ENCODE measurements at regions not wholly inside any gene's neighbourhood (a gene's known extent, or its start where the extent isn't known, plus 50 kb on each side); places are given as distances from the start of the nearest gene placed in this dataset.

GRCh38 chr22:48697694-48698276 is 1129.9 kb downstream of the BRD1 start:
- Histone ChIP-seq H3K4me3 (ENCODE audit: insufficient read depth, low read depth, low read length) (no peak overlapping the region), H3K36me3 (replicated peaks; ENCODE audit: control insufficient read depth, insufficient read depth, low read length) (no peaks in the 10 kb centered on the region), H3K27me3 (ENCODE audit: control insufficient read depth, insufficient read depth, low read length) (no peaks in the 10 kb centered on the region)
- DNase-seq: no peak

- Histone ChIP-seq H3K36me3 (replicated peaks; ENCODE audit: control insufficient read depth, insufficient read depth, low read length) (no peaks in the 10 kb centered on the region), H3K4me3 (ENCODE audit: insufficient read depth, low read depth, low read length) (no peak overlapping the region), H3K27me3 (ENCODE audit: control insufficient read depth, insufficient read depth, low read length) (no peaks in the 10 kb centered on the region)
- no peak for DNase-seq
These were observed 1130.5 kb downstream of the BRD1 start for GRCh38 chr22:48697223-48697622.

- no peak overlapping the region for H3K4me3 ChIP-seq (ENCODE audit: insufficient read depth, low read depth, low read length)
- no peaks in the 10 kb centered on the region for H3K36me3 ChIP-seq (replicated peaks; ENCODE audit: control insufficient read depth, insufficient read depth, low read length)
- no peak for DNase-seq
- H3K27me3 ChIP-seq (ENCODE audit: control insufficient read depth, insufficient read depth, low read length): no peaks in the 10 kb centered on the region
These were observed 1131.3 kb downstream of the BRD1 start for GRCh38 chr22:48696371-48696770.

GRCh38 chr22:48695731-48696305 is 1131.9 kb downstream of the BRD1 start:
- H3K27me3 ChIP-seq (ENCODE audit: control insufficient read depth, insufficient read depth, low read length): no peaks in the 10 kb centered on the region
- no peaks in the 10 kb centered on the region for H3K36me3 ChIP-seq (replicated peaks; ENCODE audit: control insufficient read depth, insufficient read depth, low read length)
- H3K4me3 ChIP-seq (ENCODE audit: insufficient read depth, low read depth, low read length): no peak overlapping the region
- DNase-seq: no peak

GRCh38 chr22:48695251-48695650 is 1132.4 kb downstream of the BRD1 start:
- no peak for DNase-seq
- Histone ChIP-seq H3K36me3 (replicated peaks; ENCODE audit: control insufficient read depth, insufficient read depth, low read length) (no peaks in the 10 kb centered on the region), H3K4me3 (ENCODE audit: insufficient read depth, low read depth, low read length) (no peak overlapping the region), H3K27me3 (ENCODE audit: control insufficient read depth, insufficient read depth, low read length) (no peaks in the 10 kb centered on the region)

- H3K4me3 ChIP-seq (ENCODE audit: insufficient read depth, low read depth, low read length): no peak overlapping the region
- H3K27me3 ChIP-seq (ENCODE audit: control insufficient read depth, insufficient read depth, low read length): no peaks in the 10 kb centered on the region
- H3K36me3 ChIP-seq (replicated peaks; ENCODE audit: control insufficient read depth, insufficient read depth, low read length): no peaks in the 10 kb centered on the region
- peak; percentile 75 for DNase-seq
These were observed 1133.3 kb downstream of the BRD1 start for GRCh38 chr22:48694296-48694883.

- H3K27me3 ChIP-seq (ENCODE audit: control insufficient read depth, insufficient read depth, low read length): no peaks in the 10 kb centered on the region
- no peaks in the 10 kb centered on the region for H3K36me3 ChIP-seq (replicated peaks; ENCODE audit: control insufficient read depth, insufficient read depth, low read length)
- no peak overlapping the region for H3K4me3 ChIP-seq (ENCODE audit: insufficient read depth, low read depth, low read length)
- no peak for DNase-seq
These were observed 1134.1 kb downstream of the BRD1 start for GRCh38 chr22:48693377-48694135.

GRCh38 chr22:48692734-48693376 is 1134.8 kb downstream of the BRD1 start:
- Histone ChIP-seq H3K36me3 (replicated peaks; ENCODE audit: control insufficient read depth, insufficient read depth, low read length) (no peaks in the 10 kb centered on the region), H3K27me3 (ENCODE audit: control insufficient read depth, insufficient read depth, low read length) (no peaks in the 10 kb centered on the region), H3K4me3 (ENCODE audit: insufficient read depth, low read depth, low read length) (no peak overlapping the region)
- DNase-seq: no peak

- no peaks in the 10 kb centered on the region for H3K36me3 ChIP-seq (replicated peaks; ENCODE audit: control insufficient read depth, insufficient read depth, low read length)
- DNase-seq: no peak
- H3K4me3 ChIP-seq (ENCODE audit: insufficient read depth, low read depth, low read length): no peak overlapping the region
- no peaks in the 10 kb centered on the region for H3K27me3 ChIP-seq (ENCODE audit: control insufficient read depth, insufficient read depth, low read length)
These were observed 1136.2 kb downstream of the BRD1 start for GRCh38 chr22:48691431-48691851.

- no peaks in the 10 kb centered on the region for H3K27me3 ChIP-seq (ENCODE audit: control insufficient read depth, insufficient read depth, low read length)
- H3K4me3 ChIP-seq (ENCODE audit: insufficient read depth, low read depth, low read length): no peak overlapping the region
- no peaks in the 10 kb centered on the region for H3K36me3 ChIP-seq (replicated peaks; ENCODE audit: control insufficient read depth, insufficient read depth, low read length)
- DNase-seq: peak; percentile 48
These were observed 1136.9 kb downstream of the BRD1 start for GRCh38 chr22:48690583-48691317.

- Histone ChIP-seq H3K27me3 (ENCODE audit: control insufficient read depth, insufficient read depth, low read length) (no peaks in the 10 kb centered on the region), H3K36me3 (replicated peaks; ENCODE audit: control insufficient read depth, insufficient read depth, low read length) (no peaks in the 10 kb centered on the region), H3K4me3 (ENCODE audit: insufficient read depth, low read depth, low read length) (no peak overlapping the region)
- DNase-seq: no peak
These were observed 1138.5 kb downstream of the BRD1 start for GRCh38 chr22:48689206-48689605.

GRCh38 chr22:48688366-48688765 is 1139.3 kb downstream of the BRD1 start:
- Histone ChIP-seq H3K4me3 (ENCODE audit: insufficient read depth, low read depth, low read length) (no peak overlapping the region), H3K27me3 (ENCODE audit: control insufficient read depth, insufficient read depth, low read length) (no peaks in the 10 kb centered on the region), H3K36me3 (replicated peaks; ENCODE audit: control insufficient read depth, insufficient read depth, low read length) (no peaks in the 10 kb centered on the region)
- no peak for DNase-seq

- Histone ChIP-seq H3K27me3 (ENCODE audit: control insufficient read depth, insufficient read depth, low read length) (no peaks in the 10 kb centered on the region), H3K4me3 (ENCODE audit: insufficient read depth, low read depth, low read length) (no peak overlapping the region), H3K36me3 (replicated peaks; ENCODE audit: control insufficient read depth, insufficient read depth, low read length) (no peaks in the 10 kb centered on the region)
- DNase-seq: no peak
These were observed 1140.1 kb downstream of the BRD1 start for GRCh38 chr22:48687606-48688005.

- H3K36me3 ChIP-seq (replicated peaks; ENCODE audit: control insufficient read depth, insufficient read depth, low read length): no peaks in the 10 kb centered on the region
- DNase-seq: no peak
- H3K27me3 ChIP-seq (ENCODE audit: control insufficient read depth, insufficient read depth, low read length): no peaks in the 10 kb centered on the region
- H3K4me3 ChIP-seq (ENCODE audit: insufficient read depth, low read depth, low read length): no peak overlapping the region
These were observed 1140.9 kb downstream of the BRD1 start for GRCh38 chr22:48686694-48687302.

Measured in H7 (cell line).